ENCODE measurements at regions not wholly inside any gene's neighbourhood (a gene's known extent, or its start where the extent isn't known, plus 50 kb on each side); places are given as distances from the start of the nearest gene placed in this dataset.

DNA sequence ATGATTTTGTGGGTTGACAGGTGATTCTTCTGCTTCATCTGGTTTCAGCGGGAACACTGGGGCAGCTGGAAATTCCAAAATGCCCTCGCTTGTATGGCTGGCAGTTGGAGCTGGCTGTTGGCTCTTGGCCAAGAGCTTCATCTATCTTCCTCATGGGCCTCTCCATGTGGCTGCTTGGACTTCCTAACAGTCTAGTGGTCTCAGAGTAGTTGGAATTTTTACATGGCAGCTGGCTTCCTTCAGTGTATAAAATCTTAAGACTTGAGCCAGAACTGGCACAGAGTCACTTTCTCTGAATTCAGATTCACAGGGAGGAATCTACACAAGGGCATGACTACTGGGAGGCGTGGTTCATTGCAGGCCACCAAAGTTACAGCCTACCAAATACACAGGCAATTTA, 204.9 kb upstream of the RMST start:
- TF ChIP-seq ZFP30 (CRISPR knock-in tag; IDR thresholded peaks at IDR 0.05) (no peak), ZFP3 (CRISPR knock-in tag; IDR thresholded peaks at IDR 0.05) (no peak), ESRRG (CRISPR knock-in tag; IDR thresholded peaks at IDR 0.05) (no peak), RARB (CRISPR knock-in tag; IDR thresholded peaks at IDR 0.05) (no peak), CSDC2 (CRISPR knock-in tag; IDR thresholded peaks at IDR 0.05) (no peak), ZNF8 (CRISPR knock-in tag; IDR thresholded peaks at IDR 0.05) (no peak), ISL1 (CRISPR knock-in tag; IDR thresholded peaks at IDR 0.05) (no peak)
- TF ChIP-seq, protein P1, sequence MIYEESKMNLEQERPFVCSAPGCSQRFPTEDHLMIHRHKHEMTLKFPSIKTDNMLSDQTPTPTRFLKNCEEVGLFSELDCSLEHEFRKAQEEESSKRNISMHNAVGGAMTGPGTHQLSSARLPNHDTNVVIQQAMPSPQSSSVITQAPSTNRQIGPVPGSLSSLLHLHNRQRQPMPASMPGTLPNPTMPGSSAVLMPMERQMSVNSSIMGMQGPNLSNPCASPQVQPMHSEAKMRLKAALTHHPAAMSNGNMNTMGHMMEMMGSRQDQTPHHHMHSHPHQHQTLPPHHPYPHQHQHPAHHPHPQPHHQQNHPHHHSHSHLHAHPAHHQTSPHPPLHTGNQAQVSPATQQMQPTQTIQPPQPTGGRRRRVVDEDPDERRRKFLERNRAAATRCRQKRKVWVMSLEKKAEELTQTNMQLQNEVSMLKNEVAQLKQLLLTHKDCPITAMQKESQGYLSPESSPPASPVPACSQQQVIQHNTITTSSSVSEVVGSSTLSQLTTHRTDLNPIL (CRISPR knock-in tag; IDR thresholded peaks at IDR 0.05; ENCODE audit: low read depth) = no peak
- TF ChIP-seq, protein P2, sequence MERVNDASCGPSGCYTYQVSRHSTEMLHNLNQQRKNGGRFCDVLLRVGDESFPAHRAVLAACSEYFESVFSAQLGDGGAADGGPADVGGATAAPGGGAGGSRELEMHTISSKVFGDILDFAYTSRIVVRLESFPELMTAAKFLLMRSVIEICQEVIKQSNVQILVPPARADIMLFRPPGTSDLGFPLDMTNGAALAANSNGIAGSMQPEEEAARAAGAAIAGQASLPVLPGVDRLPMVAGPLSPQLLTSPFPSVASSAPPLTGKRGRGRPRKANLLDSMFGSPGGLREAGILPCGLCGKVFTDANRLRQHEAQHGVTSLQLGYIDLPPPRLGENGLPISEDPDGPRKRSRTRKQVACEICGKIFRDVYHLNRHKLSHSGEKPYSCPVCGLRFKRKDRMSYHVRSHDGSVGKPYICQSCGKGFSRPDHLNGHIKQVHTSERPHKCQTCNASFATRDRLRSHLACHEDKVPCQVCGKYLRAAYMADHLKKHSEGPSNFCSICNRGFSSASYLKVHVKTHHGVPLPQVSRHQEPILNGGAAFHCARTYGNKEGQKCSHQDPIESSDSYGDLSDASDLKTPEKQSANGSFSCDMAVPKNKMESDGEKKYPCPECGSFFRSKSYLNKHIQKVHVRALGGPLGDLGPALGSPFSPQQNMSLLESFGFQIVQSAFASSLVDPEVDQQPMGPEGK (CRISPR knock-in tag; IDR thresholded peaks at IDR 0.05; ENCODE audit: borderline replicate concordance) = no peak

Measured in SK-N-SH treated with all-trans-retinoic acid at 6 μM for 48 hours (cell line).